Fibroblast of gingiva (primary cell): ENCODE measurements at regions not wholly inside any gene's neighbourhood (a gene's known extent, or its start where the extent isn't known, plus 50 kb on each side); places are given as distances from the start of the nearest gene placed in this dataset.
A peak's percentile ranks its signal among the peaks of the same experiment; 100 is the strongest.
"Not testable (repeated sequence)": the region's sequence is repeated elsewhere in the genome, so short reads cannot be mapped to it uniquely, and the experiment has no call there.

Source experiments
- DNase-seq: peaks from one replicate; pipeline ENCODE4 v3.0.0-alpha.2; 2011; ENCODE audit warnings: low read depth

DNA sequence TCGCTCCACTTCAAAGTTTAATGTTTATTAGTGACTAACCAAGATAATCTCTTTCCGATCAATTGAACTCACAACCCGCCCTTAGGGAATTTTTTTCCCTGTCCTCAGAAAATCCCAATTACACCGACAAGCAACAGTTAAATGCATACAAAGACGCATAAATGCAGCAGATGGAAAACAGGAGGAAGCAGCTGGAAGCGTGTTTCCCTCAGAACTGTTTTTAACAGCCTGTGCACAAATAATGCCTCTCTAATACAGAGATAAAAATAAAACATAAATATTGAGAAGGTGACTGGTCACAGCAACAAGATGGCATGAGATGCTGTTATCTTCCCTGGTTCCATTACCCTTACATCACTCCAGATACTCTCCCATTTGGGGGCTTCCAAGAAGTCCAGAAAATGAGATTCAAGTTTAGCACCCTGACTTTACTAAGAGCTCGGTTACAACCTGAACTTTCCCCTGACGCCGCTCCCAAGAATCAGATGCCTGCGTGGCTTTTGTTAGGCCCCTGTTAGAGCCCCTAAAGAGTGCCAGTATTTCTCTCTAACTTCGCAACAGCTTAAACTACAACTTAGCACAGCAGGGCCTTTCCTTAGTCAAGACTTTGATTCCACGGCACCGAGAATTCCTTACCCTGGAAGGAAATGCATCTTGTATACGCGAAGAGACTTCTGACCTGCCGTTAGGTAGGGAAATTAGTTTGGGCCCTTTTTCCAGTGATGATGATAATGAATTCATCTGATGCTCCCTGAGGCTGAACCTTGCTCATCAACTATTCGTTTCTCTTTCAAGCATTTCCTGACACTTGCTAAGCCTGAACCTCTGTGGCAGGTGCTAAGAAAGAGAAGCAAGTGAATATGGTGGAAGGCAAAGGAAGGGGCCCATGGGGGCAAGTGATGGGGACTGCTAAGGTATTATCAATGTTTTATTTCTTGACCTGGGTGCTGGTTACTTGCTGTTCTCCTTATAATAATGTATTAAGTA is 137.7 kb upstream of the SMYD2 start:
- DNase-seq = no peak

DNA sequence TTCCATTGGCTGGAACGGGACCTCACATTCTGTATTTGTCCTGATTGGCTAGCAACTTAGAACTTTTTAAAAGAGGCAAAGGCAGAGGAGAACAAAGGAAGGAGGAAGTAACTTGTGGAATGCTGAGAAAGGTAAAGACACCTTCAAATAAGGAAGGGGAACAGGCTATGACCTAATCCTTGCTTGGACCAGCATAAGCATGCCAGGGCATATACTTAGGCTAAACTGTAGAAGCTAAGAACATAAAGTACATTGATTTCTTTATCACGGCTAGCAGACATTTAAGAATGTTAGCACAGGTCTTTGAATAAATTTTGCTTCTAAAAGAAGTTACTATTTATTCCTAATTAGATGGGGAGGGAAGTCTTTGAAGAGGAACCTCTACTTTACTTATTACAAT is 136.4 kb upstream of the SMYD2 start:
- not testable (repeated sequence) for DNase-seq

DNA sequence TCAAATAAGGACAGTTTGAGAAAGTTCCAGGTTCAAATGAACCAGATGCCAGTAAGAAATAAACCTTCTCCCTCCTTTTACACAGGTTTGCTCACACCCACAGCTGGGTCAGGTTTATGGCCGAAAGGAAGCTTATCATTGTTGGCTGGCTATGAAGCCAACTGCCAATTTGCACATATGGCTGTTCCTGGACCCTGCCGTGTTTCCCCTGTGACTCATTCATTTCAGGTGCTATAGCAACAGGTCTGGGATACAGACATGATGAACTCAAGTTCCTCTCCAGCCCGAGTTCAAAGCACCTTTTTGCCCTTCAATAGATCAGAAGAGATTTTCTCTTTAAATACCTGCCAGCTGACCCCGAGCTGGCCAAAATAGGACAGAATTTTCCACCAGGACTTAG is 134.4 kb upstream of the SMYD2 start:
- no peak for DNase-seq

DNA sequence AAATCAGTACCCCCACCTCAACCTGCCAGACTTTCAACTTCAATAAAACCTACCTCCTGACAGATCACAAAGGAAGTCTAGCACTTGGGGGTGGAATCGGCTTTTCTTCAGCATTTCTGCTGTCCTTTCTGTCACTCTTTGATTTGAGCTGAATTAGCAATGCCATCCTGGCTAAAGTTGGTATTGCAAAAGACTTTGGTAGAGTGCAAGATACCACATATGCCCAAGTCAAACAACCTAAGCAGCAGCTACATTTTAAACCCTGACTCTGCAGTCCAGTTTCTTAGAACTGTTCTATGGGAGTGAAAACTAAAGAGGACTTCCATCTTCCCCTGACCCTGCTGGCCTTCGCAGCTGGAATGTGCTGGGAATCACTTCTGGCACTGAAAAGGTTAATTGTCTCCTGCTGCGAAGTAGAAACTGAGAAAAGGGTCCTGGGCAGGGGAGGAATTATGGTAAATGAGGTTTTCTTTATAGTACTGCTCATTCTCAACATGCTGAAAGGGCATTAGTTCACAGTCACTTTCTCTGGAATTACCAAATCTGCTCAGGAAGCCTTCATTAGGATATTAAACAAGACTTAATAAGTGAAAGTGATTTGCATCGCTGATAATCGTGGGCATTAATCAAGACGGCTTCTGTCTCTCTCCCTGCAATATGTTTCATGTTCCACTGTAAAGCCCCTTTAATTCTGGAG is 126.2 kb upstream of the SMYD2 start:
- no peak for DNase-seq

DNA sequence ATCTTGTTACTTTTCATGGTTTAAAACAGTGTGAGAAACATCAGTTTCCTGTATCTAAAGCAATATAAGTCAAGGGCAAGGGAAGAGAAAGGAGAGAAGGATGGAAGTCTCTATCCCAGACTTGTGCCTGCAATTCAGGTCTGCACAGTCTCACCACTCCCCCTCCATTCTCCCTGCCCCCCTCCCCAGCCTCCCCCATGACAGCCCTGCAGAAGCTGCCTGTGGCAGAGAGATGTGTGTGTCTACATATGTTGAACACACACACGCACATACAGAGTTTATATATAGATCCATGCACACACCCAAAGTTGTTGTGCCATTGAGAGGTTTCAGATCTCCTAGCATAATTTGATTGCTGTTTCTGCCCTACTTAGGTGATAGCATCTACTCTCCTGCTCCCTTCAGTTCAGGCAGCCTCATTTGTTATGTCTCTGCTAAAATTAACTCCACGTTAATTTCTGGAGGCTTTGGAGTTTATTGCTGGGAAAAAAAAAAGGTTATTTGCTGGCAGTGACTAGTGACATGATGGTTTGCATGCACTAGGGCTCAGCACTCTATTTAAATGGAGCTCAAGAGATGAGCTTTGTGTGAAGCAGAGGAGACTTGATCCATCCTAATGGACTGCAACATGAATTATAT is 124.9 kb upstream of the SMYD2 start:
- DNase-seq = no peak

DNA sequence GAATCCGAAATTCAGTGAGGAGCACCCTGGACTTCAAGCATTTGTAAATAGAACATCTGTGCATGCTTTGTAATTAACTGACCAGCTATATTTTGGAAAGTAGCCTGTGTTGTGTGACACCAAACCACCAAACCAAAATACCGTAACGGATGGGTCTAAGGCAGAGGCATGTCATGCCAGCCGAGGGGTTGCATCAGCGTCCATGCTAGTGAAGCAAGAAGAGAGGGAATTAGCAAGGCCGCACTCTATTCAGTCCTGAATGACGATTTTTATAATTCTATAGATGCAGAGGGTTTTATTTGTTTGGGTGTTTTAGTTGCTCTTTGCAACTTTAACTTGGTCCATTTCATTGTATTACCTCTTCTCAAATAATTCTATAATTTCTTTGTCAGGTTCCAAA is 116.8 kb upstream of the SMYD2 start:
- DNase-seq = no peak

DNA sequence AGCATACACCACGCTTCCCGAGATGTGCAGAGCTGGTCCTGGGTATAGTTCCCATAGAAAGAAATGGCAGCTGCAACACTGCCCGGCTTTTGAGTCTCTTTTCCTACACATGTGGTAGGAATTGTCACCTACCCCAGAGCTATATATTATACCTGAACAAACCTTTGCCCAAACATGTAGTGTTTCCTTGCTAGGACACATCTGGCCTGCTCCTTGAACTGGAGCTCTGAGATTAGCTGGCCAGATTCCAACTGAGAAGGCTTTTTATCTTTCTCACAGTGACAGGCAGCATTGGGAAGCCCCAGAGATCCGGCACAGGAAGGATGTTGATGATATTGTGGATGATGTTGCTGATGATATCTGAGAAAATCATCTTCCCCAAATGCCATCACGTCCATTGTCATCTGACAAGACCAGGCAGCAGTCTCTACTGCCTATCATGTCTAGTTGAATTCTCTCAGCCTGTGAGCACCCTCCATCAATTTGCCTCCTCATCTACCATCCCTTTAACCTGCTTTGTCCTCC is 115.0 kb upstream of the SMYD2 start:
- no peak for DNase-seq

DNA sequence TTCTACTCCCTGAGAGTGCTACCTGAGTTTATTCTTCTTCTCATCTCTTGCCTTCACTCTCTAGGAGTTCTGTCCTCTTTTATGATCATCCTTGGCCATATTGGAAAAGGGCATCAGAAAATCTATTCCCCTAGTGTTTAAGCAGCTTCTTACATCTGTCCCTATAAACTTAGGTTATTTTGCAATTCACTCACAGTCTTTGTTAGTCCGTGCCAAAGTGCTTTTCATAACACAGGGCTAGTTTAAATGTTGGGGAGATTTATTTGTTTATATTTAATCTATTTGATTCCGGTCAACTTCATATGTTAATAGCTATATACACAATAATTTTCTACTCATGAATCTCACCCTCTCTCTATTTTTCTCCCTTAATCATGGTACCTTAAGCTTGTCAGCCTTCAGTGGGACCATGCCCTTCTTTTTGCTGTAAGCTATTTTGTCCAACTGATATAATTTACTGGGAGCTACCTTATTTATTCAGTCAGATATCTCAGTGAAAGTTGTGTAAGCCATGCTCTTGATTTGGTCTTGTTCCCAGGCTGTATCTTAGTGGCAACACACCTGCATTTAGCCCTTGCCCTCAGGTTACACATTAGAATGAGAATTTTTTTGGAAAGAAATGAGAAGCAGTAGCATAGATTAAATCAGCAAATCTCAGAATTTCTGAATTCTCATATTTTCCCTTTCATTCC is 106.3 kb upstream of the SMYD2 start:
- DNase-seq = no peak

DNA sequence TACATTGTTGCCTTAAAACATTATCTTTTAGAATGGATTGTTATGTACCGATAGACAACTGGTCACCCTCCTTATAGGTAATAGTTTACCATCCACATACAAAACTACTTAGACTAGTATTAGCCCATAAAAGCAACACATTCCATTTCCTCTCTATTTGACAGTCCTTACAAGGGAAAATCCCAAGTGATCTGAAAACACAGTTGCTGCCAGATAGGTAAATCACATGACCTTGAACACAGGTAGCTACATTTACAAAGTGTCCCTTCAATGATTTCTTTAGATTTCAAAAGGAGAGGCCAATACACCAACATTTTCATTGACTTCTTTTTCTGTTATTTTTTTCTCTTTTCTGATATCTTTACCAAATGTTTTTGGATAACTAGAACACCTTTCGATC is 102.9 kb upstream of the SMYD2 start:
- no peak for DNase-seq

DNA sequence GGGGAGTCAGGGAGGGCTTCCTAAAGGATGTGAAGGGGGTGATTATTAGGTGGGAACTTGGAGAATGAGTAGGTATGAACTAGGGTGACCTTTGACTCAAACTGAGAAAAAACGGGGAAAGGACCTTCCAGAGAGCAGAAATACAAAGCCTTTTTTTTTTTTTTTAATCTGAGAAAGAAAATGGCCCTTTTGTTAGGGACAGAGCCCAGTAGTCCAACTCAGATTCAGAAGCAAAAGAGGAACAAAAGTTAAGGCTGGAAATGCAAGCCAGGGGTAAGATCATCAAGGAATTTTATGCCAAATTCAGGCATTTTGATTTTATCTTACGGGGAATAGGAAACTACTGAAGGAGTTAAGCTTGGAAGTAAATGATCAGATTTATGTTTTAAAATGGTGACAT is 96.0 kb upstream of the SMYD2 start:
- no peak for DNase-seq

DNA sequence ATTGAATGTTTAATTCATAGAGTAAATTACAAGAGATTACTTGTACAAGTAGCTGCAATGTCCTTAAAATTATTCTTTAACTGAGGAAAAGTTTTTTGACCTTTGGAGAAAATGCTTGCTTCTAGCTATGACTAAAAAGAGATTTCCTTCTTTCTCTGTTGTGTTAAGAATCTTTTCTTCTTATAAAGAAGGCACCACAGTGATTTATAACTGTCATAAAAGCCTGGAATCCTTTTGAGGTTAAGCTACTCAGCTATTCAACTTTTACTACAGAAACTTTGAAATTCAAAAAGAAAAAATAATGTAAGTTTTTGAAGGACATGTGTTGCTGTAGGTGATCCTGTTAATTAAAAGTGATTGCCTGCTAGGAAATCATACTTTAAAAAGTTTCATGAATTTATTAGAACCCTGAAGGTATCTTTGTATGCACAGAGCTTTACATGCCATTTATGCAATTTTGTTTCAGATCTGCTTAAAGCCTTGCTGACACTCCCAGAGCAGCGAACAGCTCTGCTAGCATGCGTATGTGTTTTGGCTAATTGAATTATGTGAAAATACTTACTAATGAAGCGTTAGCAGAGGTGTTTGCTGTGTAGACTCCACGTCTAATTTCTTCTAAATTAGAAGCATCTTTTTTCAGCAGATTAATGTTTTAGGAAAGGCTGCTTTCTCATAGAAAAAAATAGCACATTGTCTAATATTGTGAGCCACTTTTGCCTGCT is 94.7 kb upstream of the SMYD2 start:
- DNase-seq = no peak

DNA sequence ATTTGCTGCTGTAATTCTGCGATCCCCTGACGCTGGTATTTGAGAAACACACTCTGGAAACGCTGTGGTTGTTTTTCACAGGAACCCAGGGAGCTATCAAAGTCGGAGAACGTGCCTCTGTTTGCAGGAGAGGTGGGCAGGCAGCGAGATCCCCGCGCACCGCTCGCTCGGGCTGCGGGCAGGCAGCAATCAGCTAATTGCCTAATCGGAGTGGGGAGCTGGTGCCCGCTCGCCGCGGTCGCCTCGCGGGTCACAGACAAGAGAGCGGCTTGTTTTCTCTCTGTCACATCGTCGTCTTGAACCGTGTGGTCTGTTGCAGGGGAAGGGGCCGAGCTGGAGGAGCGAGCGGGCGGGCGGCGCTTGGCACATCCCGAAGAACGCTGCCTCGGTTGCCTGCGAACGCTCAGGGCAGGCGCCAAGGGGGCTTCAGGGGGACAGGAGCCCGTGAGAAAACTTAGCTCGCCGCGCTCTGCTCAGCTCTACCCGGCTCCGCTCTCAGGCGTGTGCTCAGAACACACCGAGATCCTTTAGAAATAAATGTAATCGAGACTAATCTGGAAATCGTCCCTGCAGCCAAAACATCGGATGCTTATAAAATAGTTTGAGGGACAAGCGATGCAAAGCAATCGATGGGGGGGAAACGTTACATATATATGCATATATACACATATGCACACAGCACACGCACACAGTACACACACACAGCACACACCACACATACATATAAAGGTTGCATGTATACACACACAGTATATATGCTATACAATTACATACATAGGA is 93.6 kb upstream of the SMYD2 start:
- DNase-seq = no peak

DNA sequence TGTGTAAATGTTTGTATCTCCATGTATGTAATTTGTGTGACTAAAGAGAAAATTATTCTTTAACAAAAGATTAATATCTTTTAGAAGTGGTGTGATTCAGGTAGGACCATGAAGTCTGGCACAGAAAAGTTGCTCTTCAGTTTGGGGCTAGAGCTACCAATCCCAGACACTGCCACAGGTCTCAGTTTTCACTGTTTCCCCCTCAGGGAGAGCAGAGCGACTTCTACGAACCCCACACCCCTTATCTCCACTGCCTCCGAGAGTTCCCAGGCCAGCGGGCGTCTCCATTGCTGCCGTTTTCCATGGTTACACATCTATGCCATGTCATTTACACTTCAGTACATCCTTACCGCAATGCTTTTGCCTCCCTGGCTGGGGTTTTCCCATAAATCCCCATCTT is 93.0 kb upstream of the SMYD2 start:
- DNase-seq = no peak

DNA sequence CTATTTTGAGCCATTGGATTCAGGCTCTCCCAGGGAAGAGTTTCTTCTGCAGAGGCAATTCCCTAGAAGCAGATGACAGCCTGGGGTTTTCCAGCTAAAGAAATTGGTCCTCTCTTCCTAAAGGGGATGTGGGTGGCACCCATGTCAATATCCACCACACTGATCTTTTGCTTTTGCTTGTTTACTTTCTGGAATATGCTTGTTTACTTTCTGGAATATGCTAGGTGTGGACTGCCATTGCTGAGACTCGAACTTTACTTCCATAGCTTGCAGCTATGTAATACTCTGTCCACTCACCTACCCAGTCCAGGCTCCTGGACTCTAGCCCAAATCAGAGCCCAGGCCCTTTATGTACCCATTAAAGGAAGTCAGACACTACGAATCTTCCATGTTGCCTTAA is 92.1 kb upstream of the SMYD2 start:
- DNase-seq = no peak

DNA sequence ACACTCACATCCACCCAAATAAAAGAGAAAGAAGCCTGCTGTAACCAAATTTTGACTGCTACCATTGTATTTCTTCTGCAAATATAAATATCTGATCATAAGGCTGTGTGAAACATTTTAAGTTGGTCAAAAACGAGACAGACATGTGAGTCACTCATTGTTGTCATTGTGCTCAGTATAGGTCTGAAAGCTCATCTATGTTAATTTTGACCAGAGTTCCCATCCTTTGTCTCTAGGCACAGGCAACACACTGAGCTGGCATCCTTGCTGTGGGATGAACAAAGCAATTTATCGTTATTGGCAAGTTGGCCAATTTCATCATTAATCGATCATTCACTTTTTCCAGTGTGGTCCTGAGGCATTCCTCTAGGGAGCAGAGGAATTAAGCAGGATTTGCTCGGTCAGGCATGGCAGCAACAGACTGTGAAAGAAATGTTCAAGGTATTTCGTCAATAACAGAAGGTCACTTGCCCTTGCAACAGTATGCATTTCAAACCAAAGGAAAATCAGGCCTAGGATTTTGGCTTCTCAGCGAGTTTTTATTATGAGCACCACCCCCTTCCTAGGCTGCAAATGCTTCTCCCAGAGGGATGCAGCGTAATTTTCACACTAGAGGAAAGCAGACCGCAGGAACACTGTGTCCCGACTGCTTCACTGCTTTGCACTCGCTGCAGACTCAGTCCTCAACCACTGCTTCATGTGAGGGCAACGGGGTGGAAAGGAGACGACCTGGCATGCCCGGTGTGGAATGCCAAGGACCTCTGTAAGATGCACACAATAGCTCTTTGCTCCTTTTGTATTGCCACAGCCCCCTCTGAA is 87.9 kb upstream of the SMYD2 start:
- DNase-seq = peak; percentile 11

DNA sequence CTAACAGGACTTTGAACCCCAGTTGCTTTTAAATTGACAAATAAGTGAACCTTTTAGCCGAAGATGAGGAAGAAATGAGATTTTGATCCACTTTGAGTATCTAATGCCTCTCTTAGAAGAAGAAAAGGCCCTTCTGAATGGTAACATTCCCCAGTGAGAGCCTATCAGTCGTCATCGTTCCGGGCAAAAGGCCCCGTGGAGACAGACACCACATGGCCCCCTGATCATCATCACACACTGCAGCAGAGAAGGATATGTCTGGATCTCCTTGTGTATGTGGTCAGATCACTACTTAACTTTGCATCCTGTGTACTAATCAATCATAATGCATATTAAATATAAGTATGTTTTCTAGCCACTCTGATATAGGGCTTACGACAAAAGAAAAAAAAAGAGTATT is 87.3 kb upstream of the SMYD2 start:
- DNase-seq = no peak

DNA sequence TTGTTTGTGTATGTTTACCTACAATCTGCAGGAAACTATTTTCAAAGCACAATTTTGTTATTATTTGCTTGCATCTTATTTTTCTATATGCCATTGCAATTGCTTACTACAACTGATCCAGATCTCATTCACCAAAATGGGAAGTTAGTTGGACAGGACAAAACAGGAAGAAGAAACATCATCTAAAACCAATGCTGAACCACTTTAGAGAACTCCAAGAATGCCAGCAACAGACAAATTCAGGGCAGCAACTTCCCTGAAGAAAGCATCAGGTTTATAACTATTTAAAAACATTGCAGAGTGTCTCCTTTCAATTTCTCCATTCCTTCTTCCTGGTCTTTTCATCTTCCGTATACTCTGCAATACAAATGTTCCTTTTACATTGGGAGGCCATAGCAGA is 82.4 kb upstream of the SMYD2 start:
- no peak for DNase-seq

DNA sequence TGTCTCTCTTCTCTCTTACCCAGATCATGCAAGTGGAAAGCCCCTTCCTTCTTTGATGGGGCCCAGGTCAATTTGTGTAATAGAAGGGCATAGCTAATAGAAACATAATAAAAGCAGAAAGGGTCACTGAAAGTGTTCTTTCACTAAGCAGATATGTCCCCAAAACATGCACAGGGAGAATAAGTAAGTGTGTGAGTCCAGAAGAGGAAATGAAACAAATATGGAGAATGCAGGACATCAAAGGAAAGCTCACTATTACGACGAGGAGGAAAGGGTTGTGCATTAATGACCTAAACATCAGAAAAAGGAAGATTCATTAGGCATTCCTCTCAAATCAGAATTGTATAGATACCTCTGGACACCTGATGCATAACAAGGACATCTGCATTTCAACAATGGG is 81.4 kb upstream of the SMYD2 start:
- no peak for DNase-seq

DNA sequence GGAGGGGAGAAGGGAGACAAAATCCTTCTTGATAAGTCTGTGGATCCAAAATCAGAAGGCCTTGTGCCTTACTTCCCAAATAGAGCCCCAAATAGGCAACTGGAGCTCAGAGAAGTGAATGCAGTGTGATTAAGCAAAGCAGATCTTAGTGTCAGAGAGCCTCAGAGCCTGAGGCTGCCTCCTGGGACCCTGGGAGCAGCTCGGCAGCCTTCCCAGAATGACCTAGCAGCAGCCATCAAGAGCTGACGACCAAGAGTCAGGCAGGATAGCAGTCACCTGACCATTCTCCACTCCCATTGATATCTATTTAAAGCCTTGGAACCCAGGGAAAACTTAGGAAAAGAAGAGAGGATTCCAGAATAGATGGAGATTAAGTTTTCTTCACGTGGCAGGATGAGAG is 78.0 kb upstream of the SMYD2 start:
- DNase-seq = no peak

DNA sequence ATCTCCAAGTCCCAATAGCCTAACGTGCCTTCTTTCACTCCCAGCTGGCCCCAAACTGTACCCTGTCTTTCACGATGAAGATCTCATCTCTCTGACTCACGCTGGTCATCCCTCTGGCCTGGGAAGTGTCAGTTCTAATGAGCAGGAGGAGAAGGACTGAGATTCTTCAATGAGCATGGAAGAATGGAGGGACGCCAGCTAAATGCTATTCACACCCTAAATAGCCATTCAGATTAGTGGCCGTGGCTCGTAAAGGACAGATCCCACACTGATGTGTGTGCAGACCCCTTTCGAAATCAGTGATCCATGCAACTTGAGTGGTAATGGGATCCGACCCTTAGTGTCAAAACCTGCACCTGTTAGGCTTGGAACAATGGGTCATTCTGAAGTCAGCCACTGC is 75.9 kb upstream of the SMYD2 start:
- DNase-seq = no peak
